ENCODE measurements at regions not wholly inside any gene's neighbourhood (a gene's known extent, or its start where the extent isn't known, plus 50 kb on each side); places are given as distances from the start of the nearest gene placed in this dataset.

- Histone ChIP-seq H3K36me3 (ENCODE audit: control insufficient read depth in 2 of 2, insufficient read depth in 2 of 2, low read length in 1 of 2) (no peaks in the 10 kb centered on the region), H3K4me1 (ENCODE audit: control insufficient read depth in 2 of 2, insufficient read depth in 2 of 2, low read length in 2 of 2) (no peaks in the 10 kb centered on the region), H3K27ac (ENCODE audit: low read depth in 1 of 2, low read length in 1 of 2) (no peak overlapping the region), H3K27me3 (ENCODE audit: control insufficient read depth in 2 of 2, insufficient read depth in 1 of 2, low read length in 1 of 2) (no peaks in the 10 kb centered on the region), H3K4me3 (ENCODE audit: low read length in 2 of 2) (no peak overlapping the region), H3K9me3 (ENCODE audit: control insufficient read depth in 2 of 2, insufficient read depth in 1 of 2, low read length in 1 of 2) (peaks cover 0 to 4% of the 10 kb centered on the region in 2 donors)
- 72% methylated on average over 5 of the region's 5 CpGs for WGBS
- DNase-seq (ENCODE audit: low read depth in 6 of 9, low spot score in 9 of 9) = no peak
These were observed 57.2 kb downstream of the SOX1 start for GRCh38 chr13:112124141-112124540.

GRCh38 chr13:112127564-112128330 lies 60.8 kb downstream of the SOX1 start:
- 84% methylated on average over 15 of the region's 15 CpGs for WGBS
- H3K27me3 ChIP-seq (ENCODE audit: control insufficient read depth in 2 of 2, insufficient read depth in 1 of 2, low read length in 1 of 2) = no peaks in the 10 kb centered on the region
- H3K36me3 ChIP-seq (ENCODE audit: control insufficient read depth in 2 of 2, insufficient read depth in 2 of 2, low read length in 1 of 2) = no peaks in the 10 kb centered on the region
- no peaks in the 10 kb centered on the region for H3K4me1 ChIP-seq (ENCODE audit: control insufficient read depth in 2 of 2, insufficient read depth in 2 of 2, low read length in 2 of 2)
- DNase-seq (ENCODE audit: low read depth in 6 of 9, low spot score in 9 of 9) = no peak
- no peak overlapping the region for H3K27ac ChIP-seq (ENCODE audit: low read depth in 1 of 2, low read length in 1 of 2)
- no peak overlapping the region for H3K4me3 ChIP-seq (ENCODE audit: low read length in 2 of 2)
- H3K9me3 ChIP-seq (ENCODE audit: control insufficient read depth in 2 of 2, insufficient read depth in 1 of 2, low read length in 1 of 2) = peaks cover 0 to 4% of the 10 kb centered on the region in 2 donors

- Histone ChIP-seq H3K36me3 (ENCODE audit: control insufficient read depth in 2 of 2, insufficient read depth in 2 of 2, low read length in 1 of 2) (no peaks in the 10 kb centered on the region), H3K27ac (ENCODE audit: low read depth in 1 of 2, low read length in 1 of 2) (no peak overlapping the region), H3K4me1 (ENCODE audit: control insufficient read depth in 2 of 2, insufficient read depth in 2 of 2, low read length in 2 of 2) (no peaks in the 10 kb centered on the region), H3K4me3 (ENCODE audit: low read length in 2 of 2) (no peak overlapping the region), H3K27me3 (ENCODE audit: control insufficient read depth in 2 of 2, insufficient read depth in 1 of 2, low read length in 1 of 2) (no peaks in the 10 kb centered on the region), H3K9me3 (ENCODE audit: control insufficient read depth in 2 of 2, insufficient read depth in 1 of 2, low read length in 1 of 2) (peaks cover 0 to 4% of the 10 kb centered on the region in 2 donors)
- WGBS = 89% methylated on average over 8 of the region's 8 CpGs
- DNase-seq (ENCODE audit: low read depth in 6 of 9, low spot score in 9 of 9) = no peak
These were observed 61.3 kb downstream of the SOX1 start for GRCh38 chr13:112128331-112128610.

GRCh38 chr13:112130418-112130817 lies 63.5 kb downstream of the SOX1 start:
- peaks cover 0 to 4% of the 10 kb centered on the region in 2 donors for H3K9me3 ChIP-seq (ENCODE audit: control insufficient read depth in 2 of 2, insufficient read depth in 1 of 2, low read length in 1 of 2)
- H3K36me3 ChIP-seq (ENCODE audit: control insufficient read depth in 2 of 2, insufficient read depth in 2 of 2, low read length in 1 of 2) = no peaks in the 10 kb centered on the region
- peaks cover 0 to 2% of the 10 kb centered on the region in 2 donors for H3K27me3 ChIP-seq (ENCODE audit: control insufficient read depth in 2 of 2, insufficient read depth in 1 of 2, low read length in 1 of 2)
- DNase-seq (ENCODE audit: low read depth in 6 of 9, low spot score in 9 of 9) = no peak
- WGBS = 97% methylated on average over 7 of the region's 7 CpGs
- H3K4me1 ChIP-seq (ENCODE audit: control insufficient read depth in 2 of 2, insufficient read depth in 2 of 2, low read length in 2 of 2) = no peaks in the 10 kb centered on the region
- H3K27ac ChIP-seq (ENCODE audit: low read depth in 1 of 2, low read length in 1 of 2) = no peak overlapping the region
- no peak overlapping the region for H3K4me3 ChIP-seq (ENCODE audit: low read length in 2 of 2)

GRCh38 chr13:112131081-112131712 lies 64.2 kb downstream of the SOX1 start:
- Histone ChIP-seq H3K4me1 (ENCODE audit: control insufficient read depth in 2 of 2, insufficient read depth in 2 of 2, low read length in 2 of 2) (no peaks in the 10 kb centered on the region), H3K4me3 (ENCODE audit: low read length in 2 of 2) (no peak overlapping the region), H3K36me3 (ENCODE audit: control insufficient read depth in 2 of 2, insufficient read depth in 2 of 2, low read length in 1 of 2) (no peaks in the 10 kb centered on the region), H3K27ac (ENCODE audit: low read depth in 1 of 2, low read length in 1 of 2) (no peak overlapping the region), H3K9me3 (ENCODE audit: control insufficient read depth in 2 of 2, insufficient read depth in 1 of 2, low read length in 1 of 2) (no peaks in the 10 kb centered on the region), H3K27me3 (ENCODE audit: control insufficient read depth in 2 of 2, insufficient read depth in 1 of 2, low read length in 1 of 2) (peaks cover 0 to 2% of the 10 kb centered on the region in 2 donors)
- 85% methylated on average over 25 of the region's 25 CpGs for WGBS
- DNase-seq (ENCODE audit: low read depth in 6 of 9, low spot score in 9 of 9) = no peak

GRCh38 chr13:112131713-112132113 lies 64.8 kb downstream of the SOX1 start:
- no peaks in the 10 kb centered on the region for H3K9me3 ChIP-seq (ENCODE audit: control insufficient read depth in 2 of 2, insufficient read depth in 1 of 2, low read length in 1 of 2)
- H3K4me3 ChIP-seq (ENCODE audit: low read length in 2 of 2) = no peak overlapping the region
- H3K4me1 ChIP-seq (ENCODE audit: control insufficient read depth in 2 of 2, insufficient read depth in 2 of 2, low read length in 2 of 2) = no peaks in the 10 kb centered on the region
- no peak overlapping the region for H3K27ac ChIP-seq (ENCODE audit: low read depth in 1 of 2, low read length in 1 of 2)
- H3K27me3 ChIP-seq (ENCODE audit: control insufficient read depth in 2 of 2, insufficient read depth in 1 of 2, low read length in 1 of 2) = peaks cover 0 to 2% of the 10 kb centered on the region in 2 donors
- DNase-seq (ENCODE audit: low read depth in 6 of 9, low spot score in 9 of 9) = no peak
- H3K36me3 ChIP-seq (ENCODE audit: control insufficient read depth in 2 of 2, insufficient read depth in 2 of 2, low read length in 1 of 2) = no peaks in the 10 kb centered on the region
- 90% methylated on average over 11 of the region's 11 CpGs for WGBS

GRCh38 chr13:112132142-112132541 lies 65.2 kb downstream of the SOX1 start:
- Histone ChIP-seq H3K36me3 (ENCODE audit: control insufficient read depth in 2 of 2, insufficient read depth in 2 of 2, low read length in 1 of 2) (no peaks in the 10 kb centered on the region), H3K4me1 (ENCODE audit: control insufficient read depth in 2 of 2, insufficient read depth in 2 of 2, low read length in 2 of 2) (no peaks in the 10 kb centered on the region), H3K4me3 (ENCODE audit: low read length in 2 of 2) (no peak overlapping the region), H3K9me3 (ENCODE audit: control insufficient read depth in 2 of 2, insufficient read depth in 1 of 2, low read length in 1 of 2) (no peaks in the 10 kb centered on the region), H3K27ac (ENCODE audit: low read depth in 1 of 2, low read length in 1 of 2) (no peak overlapping the region), H3K27me3 (ENCODE audit: control insufficient read depth in 2 of 2, insufficient read depth in 1 of 2, low read length in 1 of 2) (peaks cover 0 to 2% of the 10 kb centered on the region in 2 donors)
- 88% methylated on average over 17 of the region's 17 CpGs for WGBS
- DNase-seq (ENCODE audit: low read depth in 6 of 9, low spot score in 9 of 9) = no peak

GRCh38 chr13:112132619-112133018 lies 65.7 kb downstream of the SOX1 start:
- H3K4me3 ChIP-seq (ENCODE audit: low read length in 2 of 2) = no peak overlapping the region
- H3K36me3 ChIP-seq (ENCODE audit: control insufficient read depth in 2 of 2, insufficient read depth in 2 of 2, low read length in 1 of 2) = no peaks in the 10 kb centered on the region
- peaks cover 0 to 2% of the 10 kb centered on the region in 2 donors for H3K27me3 ChIP-seq (ENCODE audit: control insufficient read depth in 2 of 2, insufficient read depth in 1 of 2, low read length in 1 of 2)
- no peaks in the 10 kb centered on the region for H3K4me1 ChIP-seq (ENCODE audit: control insufficient read depth in 2 of 2, insufficient read depth in 2 of 2, low read length in 2 of 2)
- no peak for DNase-seq (ENCODE audit: low read depth in 6 of 9, low spot score in 9 of 9)
- no peaks in the 10 kb centered on the region for H3K9me3 ChIP-seq (ENCODE audit: control insufficient read depth in 2 of 2, insufficient read depth in 1 of 2, low read length in 1 of 2)
- WGBS = 91% methylated on average over 9 of the region's 9 CpGs
- H3K27ac ChIP-seq (ENCODE audit: low read depth in 1 of 2, low read length in 1 of 2) = no peak overlapping the region

GRCh38 chr13:112133499-112134390 lies 66.8 kb downstream of the SOX1 start:
- H3K36me3 ChIP-seq (ENCODE audit: control insufficient read depth in 2 of 2, insufficient read depth in 2 of 2, low read length in 1 of 2) = no peaks in the 10 kb centered on the region
- peaks cover 0 to 2% of the 10 kb centered on the region in 2 donors for H3K27me3 ChIP-seq (ENCODE audit: control insufficient read depth in 2 of 2, insufficient read depth in 1 of 2, low read length in 1 of 2)
- 85% methylated on average over 26 of the region's 26 CpGs for WGBS
- H3K4me1 ChIP-seq (ENCODE audit: control insufficient read depth in 2 of 2, insufficient read depth in 2 of 2, low read length in 2 of 2) = no peaks in the 10 kb centered on the region
- no peak for DNase-seq (ENCODE audit: low read depth in 6 of 9, low spot score in 9 of 9)
- H3K4me3 ChIP-seq (ENCODE audit: low read length in 2 of 2) = no peak overlapping the region
- no peaks in the 10 kb centered on the region for H3K9me3 ChIP-seq (ENCODE audit: control insufficient read depth in 2 of 2, insufficient read depth in 1 of 2, low read length in 1 of 2)
- no peak overlapping the region for H3K27ac ChIP-seq (ENCODE audit: low read depth in 1 of 2, low read length in 1 of 2)

Data from thymus (tissue), 11 donors.